Naive thymus-derived CD4-positive, alpha-beta T cell (primary cell): ENCODE measurements at regions not wholly inside any gene's neighbourhood (a gene's known extent, or its start where the extent isn't known, plus 50 kb on each side); places are given as distances from the start of the nearest gene placed in this dataset.

ENCODE experiments used
- ATAC-seq: fragments of 150-1000 bp; cut with Tn5 transposase; 2 replicates; pipeline ENCODE4 v1.10.0; 2021; ENCODE audit warnings: mild to moderate bottlenecking, moderate library complexity
- CTCF ChIA-PET: fragments of 350-600 bp; sonication (Branson Sonifier 250); formaldehyde crosslinking; loops from one replicate; lab custom pipeline; 2021; ENCODE audit warnings: antibody characterized with exemption; lab: Charles Lee
- POLR2A ChIA-PET: fragments of 350-600 bp; sonication (Branson Sonifier 250); formaldehyde crosslinking; loops from one replicate; lab custom pipeline; 2021; ENCODE audit warnings: antibody characterized with exemption, inconsistent platforms; lab: Charles Lee
- DNase-seq, 9 donors: peaks; one replicate each; pipeline versions ENCODE4 v3.0.0 to v3.0.0-alpha.2; 2020 to 2022; ENCODE audit warnings: mixed read lengths in 1 of 9
- H3K27ac ChIP-seq: one replicate; pipeline ENCODE4 v1.7.0; 2013; ENCODE audit warnings: mild to moderate bottlenecking, low read depth, low read length, moderate library complexity
- H3K27me3 ChIP-seq, 2 donors: one replicate each; pipeline ENCODE4 v1.7.0; 2013; ENCODE audit warnings: low read length in 2 of 2, mild to moderate bottlenecking in 2 of 2, moderate library complexity in 2 of 2; ENCODE audit not compliant: control insufficient read depth in 2 of 2, insufficient read depth in 2 of 2
- H3K36me3 ChIP-seq, 3 experiments: 1 replicate in 2 of 3; 2 replicates in 1 of 3; pipeline ENCODE4 v1.7.0; 2013; ENCODE audit warnings: low read length in 3 of 3, mild to moderate bottlenecking in 3 of 3, moderate library complexity in 1 of 3; ENCODE audit not compliant: insufficient read depth in 3 of 3, control insufficient read depth in 2 of 3
- H3K4me1 ChIP-seq, 2 donors: one replicate each; pipeline ENCODE4 v1.7.0; 2013; ENCODE audit warnings: low read length in 2 of 2, mild to moderate bottlenecking in 2 of 2, moderate library complexity in 1 of 2; ENCODE audit not compliant: control insufficient read depth in 2 of 2, insufficient read depth in 2 of 2
- H3K4me3 ChIP-seq: 2 replicates; pipeline ENCODE4 v1.7.0; 2013; ENCODE audit warnings: mild to moderate bottlenecking, low read length
- H3K9me3 ChIP-seq, 3 experiments: 1 replicate in 2 of 3; 2 replicates in 1 of 3; pipeline ENCODE4 v1.7.0; 2013; ENCODE audit warnings: low read length in 3 of 3; ENCODE audit not compliant: control insufficient read depth in 2 of 3
- H3K27ac Mint-ChIP-seq, 9 donors: one replicate each; pipeline ENCODE4 v1.8.0; 2020 to 2022; ENCODE audit warnings: mixed read lengths in 9 of 9, mild to moderate bottlenecking in 8 of 9, moderate library complexity in 5 of 9, inconsistent platforms in 2 of 9
- H3K27me3 Mint-ChIP-seq, 5 donors: one replicate each; pipeline ENCODE4 v1.8.0; 2021 to 2022; ENCODE audit warnings: mixed read lengths in 5 of 5, mild to moderate bottlenecking in 1 of 5
- H3K36me3 Mint-ChIP-seq, 5 donors: one replicate each; pipeline ENCODE4 v1.8.0; 2020 to 2022; ENCODE audit warnings: mixed read lengths in 5 of 5, mild to moderate bottlenecking in 3 of 5, inconsistent platforms in 1 of 5
- H3K4me1 Mint-ChIP-seq, 7 donors: one replicate each; pipeline ENCODE4 v1.8.0; 2020 to 2022; ENCODE audit warnings: mixed read lengths in 7 of 7, mild to moderate bottlenecking in 3 of 7, inconsistent platforms in 1 of 7
- H3K4me3 Mint-ChIP-seq, 10 donors: one replicate each; pipeline ENCODE4 v1.8.0; 2020 to 2022; ENCODE audit warnings: mild to moderate bottlenecking in 10 of 10, mixed read lengths in 10 of 10, moderate library complexity in 6 of 10, inconsistent platforms in 2 of 10
- H3K9me3 Mint-ChIP-seq, 11 donors: one replicate each; pipeline ENCODE4 v1.8.0; 2020 to 2022; ENCODE audit warnings: mixed read lengths in 11 of 11, mild to moderate bottlenecking in 4 of 11, inconsistent platforms in 1 of 11, moderate library complexity in 1 of 11
- intact Hi-C, 2 donors: fragments of 100-400 bp; cut with micrococcal nuclease; formaldehyde crosslinking; loops; one replicate each; pipeline ENCODE4 v1.15.1; 2023

DNA sequence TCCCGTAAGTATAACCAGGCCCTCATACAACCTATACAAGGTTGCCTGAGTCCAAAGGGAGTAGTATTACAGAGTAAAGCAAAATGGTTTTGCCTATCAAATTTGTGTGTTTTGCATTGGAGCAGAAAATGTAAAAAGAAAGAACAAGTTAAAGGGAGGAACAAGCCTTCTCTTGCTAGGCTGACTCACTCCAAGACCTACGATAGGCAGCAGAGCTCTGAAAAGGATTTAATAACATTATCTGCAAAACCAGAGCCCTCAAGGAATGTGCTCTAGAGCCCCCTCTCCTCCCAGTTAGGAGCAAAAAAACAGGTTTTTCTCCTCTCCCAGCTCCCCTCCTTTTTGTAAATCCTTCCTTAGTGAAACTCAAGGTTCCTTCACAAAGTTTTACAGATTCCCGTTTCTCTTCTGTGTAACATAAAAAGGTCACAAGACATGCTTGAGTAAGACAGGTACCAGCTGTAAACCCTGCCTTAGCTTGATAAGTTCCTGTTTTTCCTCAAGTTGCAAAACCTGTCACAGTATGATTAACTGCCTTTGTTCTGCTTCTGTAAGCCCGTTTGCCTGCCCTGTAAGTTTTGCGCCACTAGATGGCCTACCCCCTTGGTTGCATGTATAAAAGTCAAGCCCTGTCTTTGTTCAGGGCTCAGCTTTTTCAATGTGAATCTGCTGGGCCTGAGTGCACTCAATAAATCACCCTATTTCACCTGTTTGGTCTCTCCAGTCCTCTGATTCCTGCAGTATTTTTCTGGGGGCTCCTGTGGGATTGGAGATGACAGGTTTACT is 498.2 kb downstream of the KCNA4 start:
- H3K4me1 ChIP-seq, result no peaks in the 10 kb centered on the region
- Mint-ChIP-seq H3K36me3 (no peaks in the 10 kb centered on the region), H3K27me3 (no peaks in the 10 kb centered on the region), H3K9me3 (peaks cover 4 to 25% (median 17%) of the 10 kb centered on the region in 11 donors), H3K4me3 (no peak overlapping the region), H3K27ac (no peak overlapping the region), H3K4me1 (no peaks in the 10 kb centered on the region)
- intact Hi-C loops, result no loop called here
- POLR2A ChIA-PET, result no interaction called here
- no peaks in the 10 kb centered on the region for H3K27me3 ChIP-seq
- H3K9me3 ChIP-seq, result peaks cover 0 to 5% (median 0%) of the 10 kb centered on the region in 3 experiments
- no peak overlapping the region for H3K4me3 ChIP-seq
- H3K36me3 ChIP-seq, result no peaks in the 10 kb centered on the region
- DNase-seq (no peak), ATAC-seq (peak; percentile 79)
- CTCF ChIA-PET, result no interaction called here
- no peak overlapping the region for H3K27ac ChIP-seq

DNA sequence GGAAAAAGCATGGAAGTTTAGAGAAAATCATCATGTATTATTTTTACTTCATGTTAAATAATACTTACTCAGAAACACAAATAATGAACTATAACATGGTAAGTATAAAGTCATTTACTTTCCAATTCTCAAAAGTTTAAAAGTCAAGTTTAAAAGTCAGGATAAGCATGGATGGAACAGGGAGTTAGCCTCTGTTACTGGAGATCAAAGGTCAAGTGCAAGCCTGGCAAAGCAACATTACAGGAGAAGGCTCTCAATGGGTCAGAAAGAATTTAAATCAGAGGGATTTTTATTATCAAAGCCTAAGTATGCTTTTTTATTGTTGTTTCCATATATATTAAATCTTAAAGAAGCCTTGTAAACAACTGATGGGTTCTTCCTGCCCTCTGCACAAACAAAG is 505.4 kb downstream of the KCNA4 start:
- H3K27me3 Mint-ChIP-seq, result no peaks in the 10 kb centered on the region
- H3K4me3 Mint-ChIP-seq, result no peak overlapping the region
- DNase-seq, result no peak
- Histone ChIP-seq H3K4me1 (no peaks in the 10 kb centered on the region), H3K27ac (no peak overlapping the region), H3K36me3 (no peaks in the 10 kb centered on the region), H3K27me3 (no peaks in the 10 kb centered on the region), H3K9me3 (no peaks in the 10 kb centered on the region), H3K4me3 (no peak overlapping the region)
- no peaks in the 10 kb centered on the region for H3K36me3 Mint-ChIP-seq
- ATAC-seq, result no peak
- ChIA-PET CTCF (no interaction called here), POLR2A (no interaction called here)
- no peak overlapping the region for H3K27ac Mint-ChIP-seq
- peaks cover 0 to 23% (median 2%) of the 10 kb centered on the region in 11 donors for H3K9me3 Mint-ChIP-seq
- intact Hi-C loops, result no loop called here
- no peaks in the 10 kb centered on the region for H3K4me1 Mint-ChIP-seq

DNA sequence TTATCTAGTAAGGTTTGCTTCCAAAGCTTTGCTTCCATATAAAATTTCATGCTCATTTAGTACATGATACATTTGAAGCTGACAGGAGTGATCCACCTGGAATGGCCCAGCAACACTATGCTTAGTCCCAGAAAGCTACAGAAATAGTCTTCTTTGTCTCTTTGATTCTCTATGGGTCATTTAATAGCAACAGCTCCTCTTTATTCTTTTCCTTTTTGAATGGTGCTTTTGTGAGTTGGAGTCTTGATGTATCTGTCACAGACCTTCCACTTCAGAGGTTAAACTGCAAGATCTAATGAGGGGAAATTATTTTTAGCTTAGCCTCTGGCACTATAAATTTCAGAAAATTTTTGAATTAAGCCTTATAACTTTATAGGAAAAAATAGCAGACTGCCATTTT is 509.5 kb downstream of the KCNA4 start:
- no peaks in the 10 kb centered on the region for H3K4me1 Mint-ChIP-seq
- H3K9me3 Mint-ChIP-seq, result peaks cover 0 to 18% (median 5%) of the 10 kb centered on the region in 11 donors
- H3K4me3 Mint-ChIP-seq, result no peak overlapping the region
- ChIA-PET POLR2A (no interaction called here), CTCF (no interaction called here)
- ATAC-seq (no peak), DNase-seq (no peak)
- Histone ChIP-seq H3K36me3 (no peaks in the 10 kb centered on the region), H3K4me1 (no peaks in the 10 kb centered on the region), H3K4me3 (no peak overlapping the region), H3K9me3 (no peaks in the 10 kb centered on the region), H3K27me3 (no peaks in the 10 kb centered on the region), H3K27ac (no peak overlapping the region)
- H3K36me3 Mint-ChIP-seq, result no peaks in the 10 kb centered on the region
- H3K27ac Mint-ChIP-seq, result no peak overlapping the region
- intact Hi-C loops, result no loop called here
- no peaks in the 10 kb centered on the region for H3K27me3 Mint-ChIP-seq

DNA sequence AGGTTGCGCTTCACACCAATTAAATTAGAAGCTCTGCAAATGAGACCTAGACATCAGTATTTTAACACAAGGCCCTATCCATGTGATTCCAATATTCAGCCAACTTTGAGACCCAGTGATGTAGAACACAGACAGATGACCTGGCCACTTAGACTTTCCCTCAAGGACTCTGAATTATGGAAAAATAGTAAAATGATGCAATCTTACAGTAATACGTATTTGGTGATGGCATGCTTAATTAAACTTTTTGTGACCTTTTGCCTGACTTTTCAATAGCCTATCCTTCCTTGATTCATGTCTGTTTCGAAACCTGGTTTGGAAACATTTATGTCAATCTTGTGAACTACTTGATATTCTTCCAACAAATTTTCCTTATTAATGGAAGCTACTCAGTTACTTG is 521.2 kb downstream of the KCNA4 start:
- H3K36me3 Mint-ChIP-seq, result no peaks in the 10 kb centered on the region
- ATAC-seq, result no peak
- H3K4me3 ChIP-seq, result no peak overlapping the region

DNA sequence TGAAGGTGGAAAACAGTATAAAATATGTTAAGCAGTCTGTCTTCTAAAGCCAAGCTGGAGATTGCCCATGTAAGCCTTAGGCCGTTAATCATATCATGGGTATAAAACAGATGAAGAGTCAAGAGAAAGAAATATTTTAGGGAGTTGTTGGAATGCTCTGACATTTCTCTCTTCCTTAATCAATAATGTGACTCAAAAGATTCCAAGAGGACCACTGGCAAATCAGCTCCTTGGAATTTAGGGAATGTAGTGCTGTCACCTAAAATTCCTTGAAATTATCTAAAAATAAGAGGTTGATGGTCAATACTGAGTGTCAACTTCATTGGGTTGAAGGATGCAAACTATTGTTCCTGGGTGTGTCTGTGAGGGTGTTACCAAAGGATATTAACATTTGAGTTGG is 525.9 kb downstream of the KCNA4 start:
- Histone ChIP-seq H3K27ac (no peak overlapping the region), H3K4me3 (no peak overlapping the region), H3K4me1 (no peaks in the 10 kb centered on the region), H3K27me3 (no peaks in the 10 kb centered on the region), H3K9me3 (no peaks in the 10 kb centered on the region), H3K36me3 (no peaks in the 10 kb centered on the region)
- ChIA-PET CTCF (no interaction called here), POLR2A (no interaction called here)
- H3K27ac Mint-ChIP-seq, result no peak overlapping the region
- H3K9me3 Mint-ChIP-seq, result peaks cover 0 to 15% (median 0%) of the 10 kb centered on the region in 11 donors
- no peaks in the 10 kb centered on the region for H3K36me3 Mint-ChIP-seq
- no peak overlapping the region for H3K4me3 Mint-ChIP-seq
- intact Hi-C loops, result no loop called here
- H3K4me1 Mint-ChIP-seq, result no peaks in the 10 kb centered on the region
- no peak for DNase-seq
- no peak for ATAC-seq
- H3K27me3 Mint-ChIP-seq, result no peaks in the 10 kb centered on the region

More for the DNA sequence above, 521.2 kb downstream of the KCNA4 start:
- Mint-ChIP-seq H3K27me3 (no peaks in the 10 kb centered on the region), H3K27ac (no peak overlapping the region), H3K9me3 (peaks cover 0 to 24% (median 0%) of the 10 kb centered on the region in 11 donors), H3K4me3 (no peak overlapping the region), H3K4me1 (no peaks in the 10 kb centered on the region)
- intact Hi-C loops, result no loop called here
- POLR2A ChIA-PET, result no interaction called here
- no peaks in the 10 kb centered on the region for H3K27me3 ChIP-seq
- H3K27ac ChIP-seq, result no peak overlapping the region
- DNase-seq, result no peak
- no peaks in the 10 kb centered on the region for H3K9me3 ChIP-seq
- no peaks in the 10 kb centered on the region for H3K36me3 ChIP-seq
- no peaks in the 10 kb centered on the region for H3K4me1 ChIP-seq
- CTCF ChIA-PET, result no interaction called here

DNA sequence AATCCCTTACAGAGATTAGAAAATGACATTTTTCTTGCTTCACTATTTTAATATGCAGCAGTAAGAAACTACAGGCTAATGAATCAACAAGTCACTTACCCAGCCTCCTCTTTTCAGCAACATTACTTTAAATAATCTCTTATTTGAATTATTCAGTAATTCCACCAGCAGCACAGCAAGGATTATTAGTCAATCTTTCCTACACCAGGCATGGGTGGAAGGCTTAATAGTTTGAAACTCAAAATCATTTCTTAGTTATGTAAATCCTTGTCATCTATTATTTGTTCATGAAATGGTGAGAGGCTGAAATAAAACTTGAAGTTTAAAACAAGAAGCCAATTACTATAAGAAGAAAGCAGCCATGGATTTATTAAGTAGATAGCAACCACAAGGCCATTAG is 530.5 kb downstream of the KCNA4 start:
- no peak for ATAC-seq
- Histone ChIP-seq H3K9me3 (no peaks in the 10 kb centered on the region), H3K4me1 (no peaks in the 10 kb centered on the region), H3K27me3 (no peaks in the 10 kb centered on the region), H3K27ac (no peak overlapping the region), H3K36me3 (no peaks in the 10 kb centered on the region), H3K4me3 (no peak overlapping the region)
- Mint-ChIP-seq H3K27me3 (no peaks in the 10 kb centered on the region), H3K4me3 (no peak overlapping the region), H3K27ac (no peak overlapping the region), H3K9me3 (peaks cover 0 to 8% (median 1%) of the 10 kb centered on the region in 11 donors), H3K36me3 (no peaks in the 10 kb centered on the region), H3K4me1 (no peaks in the 10 kb centered on the region)
- ChIA-PET CTCF (no interaction called here), POLR2A (no interaction called here)
- DNase-seq, result no peak
- intact Hi-C loops, result no loop called here

DNA sequence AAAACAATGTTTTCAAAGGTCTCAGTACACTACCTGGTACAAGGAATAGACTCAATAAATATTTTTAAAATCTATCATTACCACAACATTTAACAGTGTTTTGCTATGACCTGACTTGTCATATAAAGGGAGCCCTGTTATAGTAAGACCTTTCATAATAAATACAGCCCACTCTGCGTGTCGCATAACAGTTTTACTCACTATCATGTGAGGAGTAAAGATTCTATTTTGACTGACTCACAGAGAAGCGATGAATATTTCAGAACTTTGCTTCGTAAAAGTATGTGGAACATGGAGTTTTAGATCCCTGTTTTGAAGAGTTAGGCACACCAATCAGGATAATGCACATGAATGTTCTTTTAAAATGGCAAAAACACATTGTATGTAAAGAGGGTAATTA is 531.2 kb downstream of the KCNA4 start:
- ChIA-PET POLR2A (no interaction called here), CTCF (no interaction called here)
- intact Hi-C loops, result no loop called here
- H3K36me3 ChIP-seq, result no peaks in the 10 kb centered on the region
- H3K9me3 Mint-ChIP-seq, result peaks cover 0 to 8% (median 1%) of the 10 kb centered on the region in 11 donors
- ATAC-seq (no peak), DNase-seq (no peak)
- no peak overlapping the region for H3K4me3 Mint-ChIP-seq
- no peaks in the 10 kb centered on the region for H3K9me3 ChIP-seq
- H3K27ac ChIP-seq, result no peak overlapping the region
- H3K4me1 Mint-ChIP-seq, result no peaks in the 10 kb centered on the region
- no peaks in the 10 kb centered on the region for H3K4me1 ChIP-seq
- no peak overlapping the region for H3K4me3 ChIP-seq
- no peaks in the 10 kb centered on the region for H3K27me3 Mint-ChIP-seq
- no peaks in the 10 kb centered on the region for H3K27me3 ChIP-seq
- H3K36me3 Mint-ChIP-seq, result no peaks in the 10 kb centered on the region
- H3K27ac Mint-ChIP-seq, result no peak overlapping the region
